A673 (cell line): ENCODE measurements at regions not wholly inside any gene's neighbourhood (a gene's known extent, or its start where the extent isn't known, plus 50 kb on each side); places are given as distances from the start of the nearest gene placed in this dataset.

ENCODE experiments used
- BruUV-seq: library from RNA; stranded (reverse); fragments of 400-500 nt; replicated peaks from 2 replicates; lab custom pipeline; 2021; lab: Mats Ljungman, UMichigan
- CTCF ChIA-PET: fragments of 300-600 bp; sonication (Branson Sonifier 250); formaldehyde crosslinking; loops from one replicate; lab custom pipeline; 2022; ENCODE audit warnings: antibody characterized with exemption; lab: Charles Lee
- POLR2A ChIA-PET: fragments of 300-600 bp; sonication (Branson Sonifier 250); formaldehyde crosslinking; loops from one replicate; lab custom pipeline; 2022; ENCODE audit warnings: antibody characterized with exemption; ENCODE audit not compliant: low non-redundant PET; lab: Charles Lee
- DNase-seq: peaks from one replicate; pipeline ENCODE4 v3.0.0-alpha.2; 2015; ENCODE audit warnings: low spot score
- H3K27ac ChIP-seq: fragments of 200-600 bp; sonication (generic); 2 replicates; pipeline ENCODE4 v1.5.1; 2016; ENCODE audit warnings: mixed run types, low read depth, mild to moderate bottlenecking, mixed read lengths, antibody characterized with exemption, low read length; ENCODE audit not compliant: poor library complexity, severe bottlenecking
- H3K27me3 ChIP-seq: fragments of 200-600 bp; sonication (generic); replicated peaks from 2 replicates; pipeline ENCODE4 v1.6.1; 2017; ENCODE audit warnings: mixed run types, low read depth, mild to moderate bottlenecking, mixed read lengths, antibody characterized with exemption, low read length; ENCODE audit not compliant: insufficient read depth, poor library complexity
- H3K36me3 ChIP-seq: fragments of 200-600 bp; sonication (generic); 2 replicates; pipeline ENCODE4 v1.6.1; 2016; ENCODE audit warnings: mixed run types, mild to moderate bottlenecking, mixed read lengths, antibody characterized with exemption, low read length; ENCODE audit not compliant: insufficient read depth, poor library complexity, severe bottlenecking
- H3K4me1 ChIP-seq: fragments of 200-600 bp; sonication (generic); 2 replicates; pipeline ENCODE4 v1.6.1; 2017; ENCODE audit warnings: mixed run types, mild to moderate bottlenecking, mixed read lengths, antibody characterized with exemption, low read length; ENCODE audit not compliant: insufficient read depth, poor library complexity, severe bottlenecking
- H3K4me3 ChIP-seq: fragments of 200-600 bp; sonication (generic); 2 replicates; pipeline ENCODE4 v1.5.1; 2016; ENCODE audit warnings: low read depth, mixed run types, mild to moderate bottlenecking, mixed read lengths, low read length; ENCODE audit not compliant: poor library complexity, severe bottlenecking
- H3K9me3 ChIP-seq: fragments of 200-600 bp; sonication (generic); 2 replicates; pipeline ENCODE4 v1.6.1; 2016; ENCODE audit warnings: mixed run types, low read depth, mild to moderate bottlenecking, mixed read lengths, antibody characterized with exemption, low read length; ENCODE audit not compliant: poor library complexity, severe bottlenecking
- EZH2 ChIP-seq: fragments of 200-600 bp; sonication (generic); IDR thresholded peaks from 2 replicates; pipeline ENCODE4 v1.6.1; 2017; ENCODE audit warnings: borderline replicate concordance, low read depth, mild to moderate bottlenecking, mixed read lengths, antibody characterized with exemption, low read length; ENCODE audit not compliant: poor library complexity, severe bottlenecking
- intact Hi-C: fragments of 100-400 bp; cut with micrococcal nuclease; formaldehyde crosslinking; loops from one replicate; pipeline ENCODE4 v1.10.0; 2022; ENCODE audit not compliant: unreplicated experiment
- TF ChIP-seq, protein P1 (sequence below): fragments of 300-800, 200-600 bp; sonication (generic); conservative IDR thresholded peaks from 2 replicates; pipeline ENCODE4 v1.5.1; 2017; ENCODE audit warnings: low read depth, mild to moderate bottlenecking, antibody characterized with exemption, low read length, moderate library complexity, mixed read lengths

DNA sequence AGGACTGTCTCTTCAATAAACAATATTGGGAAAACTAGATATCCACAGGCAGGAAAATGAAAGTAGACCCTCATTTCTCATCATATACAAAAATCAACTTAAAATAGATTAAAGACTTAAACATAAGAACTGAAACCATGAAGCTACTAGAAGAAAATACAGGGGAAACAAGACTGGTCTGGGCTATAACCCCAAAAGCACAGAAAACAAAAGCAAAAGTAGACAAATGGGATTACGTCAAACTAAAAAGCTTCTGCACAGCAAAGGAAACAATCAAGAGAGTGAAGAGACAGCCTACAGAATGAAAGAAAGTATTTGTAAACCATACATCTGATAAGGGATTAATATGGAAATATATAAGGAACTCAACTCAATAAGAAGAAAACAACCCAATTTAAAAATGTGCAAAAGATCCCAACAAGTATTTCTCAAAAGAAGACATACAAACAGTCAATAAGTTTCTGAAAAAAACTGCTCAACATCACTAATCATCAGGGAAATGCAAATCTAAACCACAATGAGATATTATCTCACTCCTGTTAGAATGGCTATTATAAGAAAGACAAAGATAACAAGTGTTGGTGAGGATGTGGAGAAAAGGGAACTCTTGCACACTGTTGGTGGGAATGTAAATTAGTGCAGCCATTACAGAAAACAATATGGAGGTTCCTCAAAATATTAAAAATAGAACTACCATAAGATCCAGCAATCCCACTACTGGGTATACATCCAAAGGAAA lies 325.3 kb upstream of the RASGEF1B start:
- H3K27ac ChIP-seq, result no peak overlapping the region
- BruUV-seq, result no TSS peak

DNA sequence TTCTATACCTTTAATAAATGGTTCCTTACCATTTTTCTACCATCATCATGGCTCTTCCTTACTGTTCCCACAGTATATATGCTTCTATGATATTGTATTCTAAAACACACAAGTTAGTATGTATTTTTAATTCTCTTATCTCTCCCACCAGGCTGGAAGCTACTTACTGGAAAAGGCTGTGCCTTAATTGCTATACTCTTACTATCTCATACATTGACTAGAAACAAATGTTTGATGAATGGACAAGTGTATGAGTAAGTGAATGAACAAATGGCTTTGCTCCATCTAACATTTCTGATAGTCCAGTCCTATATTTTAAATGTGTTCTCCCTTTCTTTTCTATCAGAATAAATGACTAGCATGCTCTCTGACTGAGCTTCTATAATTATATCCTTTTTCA lies 320.8 kb upstream of the RASGEF1B start:
- POLR2A ChIA-PET, result no interaction called here
- H3K4me1 ChIP-seq, result no peaks in the 10 kb centered on the region
- no peaks in the 10 kb centered on the region for H3K9me3 ChIP-seq
- H3K36me3 ChIP-seq, result no peaks in the 10 kb centered on the region
- no peaks in the 10 kb centered on the region for H3K27me3 ChIP-seq
- BruUV-seq, result no TSS peak
- intact Hi-C loops, result no loop called here
- DNase-seq, result no peak
- H3K27ac ChIP-seq, result no peak overlapping the region
- H3K4me3 ChIP-seq, result no peak overlapping the region
- TF ChIP-seq EZH2, result no peak
- TF ChIP-seq, protein P1, sequence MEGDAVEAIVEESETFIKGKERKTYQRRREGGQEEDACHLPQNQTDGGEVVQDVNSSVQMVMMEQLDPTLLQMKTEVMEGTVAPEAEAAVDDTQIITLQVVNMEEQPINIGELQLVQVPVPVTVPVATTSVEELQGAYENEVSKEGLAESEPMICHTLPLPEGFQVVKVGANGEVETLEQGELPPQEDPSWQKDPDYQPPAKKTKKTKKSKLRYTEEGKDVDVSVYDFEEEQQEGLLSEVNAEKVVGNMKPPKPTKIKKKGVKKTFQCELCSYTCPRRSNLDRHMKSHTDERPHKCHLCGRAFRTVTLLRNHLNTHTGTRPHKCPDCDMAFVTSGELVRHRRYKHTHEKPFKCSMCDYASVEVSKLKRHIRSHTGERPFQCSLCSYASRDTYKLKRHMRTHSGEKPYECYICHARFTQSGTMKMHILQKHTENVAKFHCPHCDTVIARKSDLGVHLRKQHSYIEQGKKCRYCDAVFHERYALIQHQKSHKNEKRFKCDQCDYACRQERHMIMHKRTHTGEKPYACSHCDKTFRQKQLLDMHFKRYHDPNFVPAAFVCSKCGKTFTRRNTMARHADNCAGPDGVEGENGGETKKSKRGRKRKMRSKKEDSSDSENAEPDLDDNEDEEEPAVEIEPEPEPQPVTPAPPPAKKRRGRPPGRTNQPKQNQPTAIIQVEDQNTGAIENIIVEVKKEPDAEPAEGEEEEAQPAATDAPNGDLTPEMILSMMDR, result no peak
- CTCF ChIA-PET, result no interaction called here

More for the DNA sequence above, 325.3 kb upstream of the RASGEF1B start:
- Histone ChIP-seq H3K36me3 (no peaks in the 10 kb centered on the region), H3K4me1 (no peaks in the 10 kb centered on the region), H3K4me3 (no peak overlapping the region), H3K9me3 (no peaks in the 10 kb centered on the region), H3K27me3 (no peaks in the 10 kb centered on the region)
- ChIA-PET POLR2A (no interaction called here), CTCF (no interaction called here)
- DNase-seq, result no peak
- intact Hi-C loops, result no loop called here
- no peak for TF ChIP-seq EZH2
- TF ChIP-seq, protein P1, result no peak

GRCh38 chr4:81790477-81790876 lies 318.8 kb upstream of the RASGEF1B start:
- Histone ChIP-seq H3K4me3 (no peak overlapping the region), H3K9me3 (no peaks in the 10 kb centered on the region), H3K27ac (no peak overlapping the region), H3K36me3 (no peaks in the 10 kb centered on the region), H3K27me3 (no peaks in the 10 kb centered on the region), H3K4me1 (no peaks in the 10 kb centered on the region)
- DNase-seq, result no peak
- CTCF ChIA-PET, result no interaction called here
- intact Hi-C loops, result no loop called here
- POLR2A ChIA-PET, result no interaction called here
- TF ChIP-seq EZH2, result no peak
- TF ChIP-seq, protein P1, result no peak
- BruUV-seq, result no TSS peak
